ENCODE measurements at regions not wholly inside any gene's neighbourhood (a gene's known extent, or its start where the extent isn't known, plus 50 kb on each side); places are given as distances from the start of the nearest gene placed in this dataset.
A peak's percentile ranks its signal among the peaks of the same experiment; 100 is the strongest.

GRCh38 chr21:38923429-38923828 lies 117.7 kb downstream of the ETS2 start:
- no peak for DNase-seq

- no peak for DNase-seq
Observed at GRCh38 chr21:38922474-38923235, 116.9 kb downstream of the ETS2 start.

GRCh38 chr21:38921511-38922251 lies 116.0 kb downstream of the ETS2 start:
- no peak for DNase-seq

GRCh38 chr21:38920631-38921398 lies 115.1 kb downstream of the ETS2 start:
- DNase-seq = no peak

GRCh38 chr21:38918607-38919346 lies 113.0 kb downstream of the ETS2 start:
- peak; percentile 14 for DNase-seq

- peak; percentile 29 for DNase-seq
Observed at GRCh38 chr21:38917043-38917774, 111.5 kb downstream of the ETS2 start.

- DNase-seq = no peak
Observed at GRCh38 chr21:38916214-38916964, 110.7 kb downstream of the ETS2 start.

- DNase-seq = peak; percentile 34
Observed at GRCh38 chr21:38915546-38915945, 109.8 kb downstream of the ETS2 start.

GRCh38 chr21:38914528-38915293 lies 109.0 kb downstream of the ETS2 start:
- peak; percentile 51 for DNase-seq

- DNase-seq = no peak
Observed at GRCh38 chr21:38913893-38914527, 108.3 kb downstream of the ETS2 start.

- DNase-seq = peak; percentile 86
Observed at GRCh38 chr21:38913120-38913892, 107.6 kb downstream of the ETS2 start.

- no peak for DNase-seq
Observed at GRCh38 chr21:38912789-38913119, 107.0 kb downstream of the ETS2 start.

- no peak for DNase-seq
Observed at GRCh38 chr21:38912102-38912629, 106.4 kb downstream of the ETS2 start.

GRCh38 chr21:38911484-38912101 lies 105.9 kb downstream of the ETS2 start:
- DNase-seq = no peak

GRCh38 chr21:38910390-38911067 lies 104.8 kb downstream of the ETS2 start:
- peak; percentile 91 for DNase-seq

GRCh38 chr21:38909929-38910328 lies 104.2 kb downstream of the ETS2 start:
- DNase-seq = no peak

GRCh38 chr21:38909109-38909508 lies 103.4 kb downstream of the ETS2 start:
- no peak for DNase-seq

GRCh38 chr21:38908537-38908936 lies 102.8 kb downstream of the ETS2 start:
- no peak for DNase-seq

Data from islet precursor cell (in vitro differentiated cells).